Smooth muscle cell of the brain vasculature (primary cell): ENCODE measurements at regions not wholly inside any gene's neighbourhood (a gene's known extent, or its start where the extent isn't known, plus 50 kb on each side); places are given as distances from the start of the nearest gene placed in this dataset.

Experiments
- DNase-seq: peaks from one replicate; pipeline ENCODE4 v3.0.0-alpha.2; 2012; ENCODE audit warnings: low read depth, low spot score

GRCh38 chr9:14031810-14032209, 282.1 kb downstream of the NFIB start:
- no peak for DNase-seq

GRCh38 chr9:14031060-14031414, 282.9 kb downstream of the NFIB start:
- no peak for DNase-seq

- DNase-seq = no peak
These were observed 283.4 kb downstream of the NFIB start for GRCh38 chr9:14030375-14031059.

GRCh38 chr9:14029806-14030374, 284.1 kb downstream of the NFIB start:
- no peak for DNase-seq

GRCh38 chr9:14027116-14027800, 286.7 kb downstream of the NFIB start:
- no peak for DNase-seq

GRCh38 chr9:14025741-14026140, 288.2 kb downstream of the NFIB start:
- no peak for DNase-seq

- DNase-seq = no peak
These were observed 290.7 kb downstream of the NFIB start for GRCh38 chr9:14023285-14023684.

GRCh38 chr9:14021871-14022525, 291.9 kb downstream of the NFIB start:
- no peak for DNase-seq

- no peak for DNase-seq
These were observed 295.9 kb downstream of the NFIB start for GRCh38 chr9:14018081-14018480.

GRCh38 chr9:14014744-14015143, 299.2 kb downstream of the NFIB start:
- no peak for DNase-seq

GRCh38 chr9:14014218-14014617, 299.7 kb downstream of the NFIB start:
- no peak for DNase-seq

- no peak for DNase-seq
These were observed 302.0 kb downstream of the NFIB start for GRCh38 chr9:14011799-14012560.

GRCh38 chr9:14007190-14007769, 306.7 kb downstream of the NFIB start:
- no peak for DNase-seq

GRCh38 chr9:14006386-14007187, 307.4 kb downstream of the NFIB start:
- DNase-seq = no peak

GRCh38 chr9:14004110-14004509, 309.8 kb downstream of the NFIB start:
- no peak for DNase-seq

- DNase-seq = no peak
These were observed 319.7 kb downstream of the NFIB start for GRCh38 chr9:13994240-13994639.

GRCh38 chr9:13993632-13994185, 320.2 kb downstream of the NFIB start:
- no peak for DNase-seq

- no peak for DNase-seq
These were observed 321.5 kb downstream of the NFIB start for GRCh38 chr9:13992138-13993088.

GRCh38 chr9:13991395-13991794, 322.5 kb downstream of the NFIB start:
- DNase-seq = no peak
